ENCODE measurements at regions not wholly inside any gene's neighbourhood (a gene's known extent, or its start where the extent isn't known, plus 50 kb on each side); places are given as distances from the start of the nearest gene placed in this dataset.
"Not testable (repeated sequence)": the region's sequence is repeated elsewhere in the genome, so short reads cannot be mapped to it uniquely, and the experiment has no call there.

GRCh38 chr16:25637236-25637635 is 54.5 kb upstream of the HS3ST4 start:
- no peak for DNase-seq

GRCh38 chr16:25636662-25637061 is 55.1 kb upstream of the HS3ST4 start:
- no peak for DNase-seq

GRCh38 chr16:25635454-25635853 is 56.3 kb upstream of the HS3ST4 start:
- DNase-seq: no peak

GRCh38 chr16:25633549-25633948 is 58.2 kb upstream of the HS3ST4 start:
- no peak for DNase-seq

- no peak for DNase-seq
Observed at GRCh38 chr16:25628766-25629165, 63.0 kb upstream of the HS3ST4 start.

GRCh38 chr16:25627641-25628040 is 64.1 kb upstream of the HS3ST4 start:
- DNase-seq: no peak

- no peak for DNase-seq
Observed at GRCh38 chr16:25626172-25626571, 65.6 kb upstream of the HS3ST4 start.

GRCh38 chr16:25625620-25626019 is 66.1 kb upstream of the HS3ST4 start:
- DNase-seq: peak; percentile 70

GRCh38 chr16:25614716-25615265 is 77.0 kb upstream of the HS3ST4 start:
- DNase-seq: no peak

GRCh38 chr16:25613931-25614330 is 77.8 kb upstream of the HS3ST4 start:
- no peak for DNase-seq

GRCh38 chr16:25608002-25608401 is 83.8 kb upstream of the HS3ST4 start:
- DNase-seq: no peak

- DNase-seq: peak; percentile 8
Observed at GRCh38 chr16:25606069-25606468, 85.7 kb upstream of the HS3ST4 start.

GRCh38 chr16:25605381-25605780 is 86.4 kb upstream of the HS3ST4 start:
- DNase-seq: no peak

- not testable (repeated sequence) for DNase-seq
Observed at GRCh38 chr16:25601306-25601705, 90.5 kb upstream of the HS3ST4 start.

GRCh38 chr16:25596194-25596593 is 95.6 kb upstream of the HS3ST4 start:
- no peak for DNase-seq

GRCh38 chr16:25593260-25593659 is 98.5 kb upstream of the HS3ST4 start:
- DNase-seq: no peak

- no peak for DNase-seq
Observed at GRCh38 chr16:25587783-25588182, 104.0 kb upstream of the HS3ST4 start.

- no peak for DNase-seq
Observed at GRCh38 chr16:25586826-25587225, 104.9 kb upstream of the HS3ST4 start.

GRCh38 chr16:25585526-25585925 is 106.2 kb upstream of the HS3ST4 start:
- DNase-seq: no peak

GRCh38 chr16:25580041-25580440 is 111.7 kb upstream of the HS3ST4 start:
- peak; percentile 90 for DNase-seq

GRCh38 chr16:25575363-25575762 is 116.4 kb upstream of the HS3ST4 start:
- no peak for DNase-seq

- DNase-seq: no peak
Observed at GRCh38 chr16:25571712-25572111, 120.0 kb upstream of the HS3ST4 start.

- no peak for DNase-seq
Observed at GRCh38 chr16:25570131-25570530, 121.6 kb upstream of the HS3ST4 start.

GRCh38 chr16:25568991-25569390 is 122.8 kb upstream of the HS3ST4 start:
- DNase-seq: no peak

- DNase-seq: no peak
Observed at GRCh38 chr16:25566183-25566582, 125.6 kb upstream of the HS3ST4 start.

GRCh38 chr16:25563700-25564099 is 128.1 kb upstream of the HS3ST4 start:
- no peak for DNase-seq

Data from NCI-H510A treated with DMSO at 0.1 percent for 48 hours (cell line).